ENCODE measurements at regions not wholly inside any gene's neighbourhood (a gene's known extent, or its start where the extent isn't known, plus 50 kb on each side); places are given as distances from the start of the nearest gene placed in this dataset.
"Not testable (repeated sequence)": the region's sequence is repeated elsewhere in the genome, so short reads cannot be mapped to it uniquely, and the experiment has no call there.

DNA sequence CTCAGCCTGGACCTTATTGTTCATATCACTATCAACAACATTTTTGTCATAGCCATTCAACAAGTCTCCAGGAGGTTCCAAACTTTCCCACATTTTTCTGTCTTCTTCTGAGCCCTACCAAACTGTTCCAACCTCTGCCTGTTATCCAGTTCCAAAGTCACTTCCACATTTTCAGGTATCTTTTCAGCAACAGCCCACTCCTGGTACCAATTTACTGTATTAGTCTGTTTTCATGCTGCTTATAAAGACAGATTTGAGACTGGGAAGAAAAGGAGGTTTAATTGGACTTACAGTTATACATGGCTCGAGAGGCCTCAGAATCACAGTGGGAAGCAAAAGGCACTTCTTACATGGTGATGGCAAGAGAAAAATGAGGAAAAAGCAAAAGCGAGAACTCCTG lies 1107.4 kb upstream of the INTU start:
- not testable (repeated sequence) for H3K27me3 ChIP-seq (ENCODE audit: control insufficient read depth in 2 of 2, insufficient read depth in 2 of 2, low read length in 2 of 2); H3K4me1 ChIP-seq (ENCODE audit: control insufficient read depth in 2 of 2, insufficient read depth in 2 of 2, low read length in 2 of 2); H3K9ac ChIP-seq (ENCODE audit: low read depth in 1 of 2, low read length in 2 of 2); H3K4me3 ChIP-seq (ENCODE audit: low read length in 2 of 2); H3K9me3 ChIP-seq (ENCODE audit: control insufficient read depth in 2 of 2, low read length in 2 of 2); H3K27ac ChIP-seq (ENCODE audit: low read depth in 2 of 2, low read length in 2 of 2); H3K36me3 ChIP-seq (ENCODE audit: control insufficient read depth in 2 of 2, insufficient read depth in 2 of 2, low read length in 2 of 2)

DNA sequence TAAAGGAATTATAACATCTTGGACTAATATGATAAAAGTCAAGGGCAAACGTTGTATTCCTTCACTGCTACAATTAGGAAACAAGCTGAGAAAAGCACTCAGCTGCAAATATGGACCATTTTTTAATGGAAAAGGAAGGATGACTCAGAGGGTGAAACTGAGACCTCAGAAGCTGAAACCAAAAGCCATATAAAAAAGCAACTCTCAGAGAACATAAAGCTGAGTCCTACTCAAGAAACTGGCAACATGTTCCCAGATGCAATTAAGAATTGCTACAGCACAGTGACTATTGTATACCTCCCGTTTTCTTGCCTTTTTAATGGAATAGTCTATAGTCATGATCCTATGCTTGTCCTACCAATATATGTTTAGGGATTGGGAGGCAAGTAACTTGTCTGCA lies 1106.4 kb upstream of the INTU start:
- H3K27me3 ChIP-seq (ENCODE audit: control insufficient read depth in 2 of 2, insufficient read depth in 2 of 2, low read length in 2 of 2): no peaks in the 10 kb centered on the region
- H3K27ac ChIP-seq (ENCODE audit: low read depth in 2 of 2, low read length in 2 of 2): no peak overlapping the region
- H3K9me3 ChIP-seq (ENCODE audit: control insufficient read depth in 2 of 2, low read length in 2 of 2): peaks cover 0 to 3% of the 10 kb centered on the region in 2 donors
- H3K9ac ChIP-seq (ENCODE audit: low read depth in 1 of 2, low read length in 2 of 2): no peak overlapping the region
- H3K36me3 ChIP-seq (ENCODE audit: control insufficient read depth in 2 of 2, insufficient read depth in 2 of 2, low read length in 2 of 2): no peaks in the 10 kb centered on the region
- H3K4me3 ChIP-seq (ENCODE audit: low read length in 2 of 2): no peak overlapping the region
- H3K4me1 ChIP-seq (ENCODE audit: control insufficient read depth in 2 of 2, insufficient read depth in 2 of 2, low read length in 2 of 2): no peaks in the 10 kb centered on the region

DNA sequence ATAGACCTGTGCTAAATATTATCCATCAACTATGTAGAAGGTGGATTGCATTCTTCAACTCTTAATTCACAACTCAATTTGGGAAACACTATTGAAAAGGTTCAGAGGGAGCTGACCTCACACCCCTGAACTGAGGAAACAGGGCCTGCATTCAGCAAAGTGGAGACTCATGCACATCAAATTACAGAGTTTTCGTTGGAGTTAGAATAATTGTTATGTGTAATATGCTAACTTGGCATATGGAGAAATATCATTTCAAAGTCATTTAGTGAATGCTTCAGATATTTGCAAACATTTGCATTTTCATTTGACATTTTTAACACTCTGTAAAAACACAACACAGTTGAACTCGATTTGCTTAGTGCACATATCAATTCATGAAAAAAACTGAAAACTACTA lies 1102.8 kb upstream of the INTU start:
- peaks cover 0 to 3% of the 10 kb centered on the region in 2 donors for H3K9me3 ChIP-seq (ENCODE audit: control insufficient read depth in 2 of 2, low read length in 2 of 2)
- H3K4me1 ChIP-seq (ENCODE audit: control insufficient read depth in 2 of 2, insufficient read depth in 2 of 2, low read length in 2 of 2): no peaks in the 10 kb centered on the region
- H3K27me3 ChIP-seq (ENCODE audit: control insufficient read depth in 2 of 2, insufficient read depth in 2 of 2, low read length in 2 of 2): no peaks in the 10 kb centered on the region
- H3K4me3 ChIP-seq (ENCODE audit: low read length in 2 of 2): no peak overlapping the region
- H3K36me3 ChIP-seq (ENCODE audit: control insufficient read depth in 2 of 2, insufficient read depth in 2 of 2, low read length in 2 of 2): no peaks in the 10 kb centered on the region
- H3K27ac ChIP-seq (ENCODE audit: low read depth in 2 of 2, low read length in 2 of 2): no peak overlapping the region
- H3K9ac ChIP-seq (ENCODE audit: low read depth in 1 of 2, low read length in 2 of 2): no peak overlapping the region

DNA sequence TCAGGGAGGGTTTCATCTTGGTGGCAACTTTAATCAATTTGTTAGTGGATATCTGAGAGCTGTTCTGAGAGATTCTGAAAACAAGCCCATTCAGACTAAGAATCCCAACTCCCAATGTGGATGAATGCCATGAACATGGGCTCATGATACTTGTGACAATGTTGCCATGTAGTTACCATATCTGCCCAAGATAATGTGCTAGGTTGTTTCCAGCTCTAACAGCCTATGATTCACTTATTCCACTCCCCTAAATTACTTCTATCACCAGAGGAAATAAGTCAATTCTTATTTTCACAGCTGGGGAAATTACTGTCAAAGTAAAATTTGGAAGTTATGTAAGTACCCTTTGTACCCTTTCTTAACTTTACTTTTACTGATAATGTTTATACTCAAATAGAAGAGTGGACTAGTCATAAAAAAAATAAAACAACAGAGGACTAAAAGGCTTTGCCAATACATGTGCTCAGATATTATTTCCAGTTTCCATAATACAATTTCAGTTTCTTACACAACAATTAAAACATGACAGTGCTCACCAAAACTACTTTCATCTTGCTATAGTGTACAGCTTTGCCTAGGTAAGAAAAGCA lies 1101.7 kb upstream of the INTU start:
- no peaks in the 10 kb centered on the region for H3K27me3 ChIP-seq (ENCODE audit: control insufficient read depth in 2 of 2, insufficient read depth in 2 of 2, low read length in 2 of 2)
- no peak overlapping the region for H3K9ac ChIP-seq (ENCODE audit: low read depth in 1 of 2, low read length in 2 of 2)
- no peak overlapping the region for H3K4me3 ChIP-seq (ENCODE audit: low read length in 2 of 2)
- no peak overlapping the region for H3K27ac ChIP-seq (ENCODE audit: low read depth in 2 of 2, low read length in 2 of 2)
- H3K4me1 ChIP-seq (ENCODE audit: control insufficient read depth in 2 of 2, insufficient read depth in 2 of 2, low read length in 2 of 2): no peaks in the 10 kb centered on the region
- no peaks in the 10 kb centered on the region for H3K36me3 ChIP-seq (ENCODE audit: control insufficient read depth in 2 of 2, insufficient read depth in 2 of 2, low read length in 2 of 2)
- H3K9me3 ChIP-seq (ENCODE audit: control insufficient read depth in 2 of 2, low read length in 2 of 2): peaks cover under 1 to 3% of the 10 kb centered on the region in 2 donors

DNA sequence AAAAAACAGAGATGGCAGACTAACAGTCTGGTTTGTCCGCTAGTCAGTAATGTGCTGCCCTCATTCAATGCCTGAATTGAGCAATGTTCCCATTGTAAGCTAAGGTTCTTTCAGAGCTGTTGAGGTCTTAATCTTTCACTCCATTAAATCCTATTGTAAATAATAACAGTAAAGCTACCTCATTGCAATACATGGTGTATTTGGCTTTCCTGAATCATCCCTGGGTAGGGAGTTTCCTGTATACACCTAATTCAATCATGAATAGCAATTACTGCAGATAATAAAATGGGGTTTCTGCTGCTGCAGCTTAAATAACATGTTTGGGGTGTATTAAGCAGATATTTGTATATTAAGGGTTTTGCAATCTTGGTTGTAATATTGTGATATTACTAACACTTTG lies 1100.2 kb upstream of the INTU start:
- H3K9me3 ChIP-seq (ENCODE audit: control insufficient read depth in 2 of 2, low read length in 2 of 2): peaks cover 0 to 3% of the 10 kb centered on the region in 2 donors
- no peak overlapping the region for H3K9ac ChIP-seq (ENCODE audit: low read depth in 1 of 2, low read length in 2 of 2)
- no peak overlapping the region for H3K27ac ChIP-seq (ENCODE audit: low read depth in 2 of 2, low read length in 2 of 2)
- H3K36me3 ChIP-seq (ENCODE audit: control insufficient read depth in 2 of 2, insufficient read depth in 2 of 2, low read length in 2 of 2): no peaks in the 10 kb centered on the region
- no peaks in the 10 kb centered on the region for H3K4me1 ChIP-seq (ENCODE audit: control insufficient read depth in 2 of 2, insufficient read depth in 2 of 2, low read length in 2 of 2)
- no peak overlapping the region for H3K4me3 ChIP-seq (ENCODE audit: low read length in 2 of 2)
- no peaks in the 10 kb centered on the region for H3K27me3 ChIP-seq (ENCODE audit: control insufficient read depth in 2 of 2, insufficient read depth in 2 of 2, low read length in 2 of 2)

DNA sequence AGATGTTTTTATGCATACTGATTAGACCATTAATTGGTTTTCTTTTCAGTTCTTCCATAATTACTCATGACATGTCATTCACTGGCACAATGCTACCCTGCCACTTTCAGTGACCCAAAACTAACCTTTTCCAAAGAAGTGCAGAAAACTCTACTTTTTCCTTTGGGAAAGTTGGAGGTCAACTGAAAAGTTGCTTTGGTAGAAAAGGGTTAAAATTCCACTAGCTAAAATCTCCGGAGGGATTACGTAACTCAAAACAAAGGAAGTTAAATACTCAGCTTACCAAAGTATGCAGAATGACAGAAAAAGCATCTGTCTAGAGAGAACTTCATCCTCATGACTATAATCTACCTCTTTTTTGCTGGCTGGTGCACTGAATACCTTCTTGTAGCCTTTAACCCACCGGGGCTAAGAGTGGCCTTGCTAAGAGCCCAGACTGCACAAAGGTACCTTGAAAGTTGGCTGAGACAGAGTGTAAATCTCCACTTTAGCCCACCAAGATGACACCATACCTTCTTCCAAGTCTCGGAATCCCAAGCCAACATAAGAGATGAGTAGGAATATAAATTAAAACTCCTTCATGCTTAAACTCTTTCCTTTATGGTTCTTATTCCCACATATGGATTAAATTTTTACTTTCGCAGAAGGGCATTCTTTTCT lies 1099.5 kb upstream of the INTU start:
- no peak overlapping the region for H3K27ac ChIP-seq (ENCODE audit: low read depth in 2 of 2, low read length in 2 of 2)
- H3K4me3 ChIP-seq (ENCODE audit: low read length in 2 of 2): no peak overlapping the region
- peaks cover 0 to 3% of the 10 kb centered on the region in 2 donors for H3K9me3 ChIP-seq (ENCODE audit: control insufficient read depth in 2 of 2, low read length in 2 of 2)
- H3K9ac ChIP-seq (ENCODE audit: low read depth in 1 of 2, low read length in 2 of 2): no peak overlapping the region
- H3K4me1 ChIP-seq (ENCODE audit: control insufficient read depth in 2 of 2, insufficient read depth in 2 of 2, low read length in 2 of 2): no peaks in the 10 kb centered on the region
- no peaks in the 10 kb centered on the region for H3K36me3 ChIP-seq (ENCODE audit: control insufficient read depth in 2 of 2, insufficient read depth in 2 of 2, low read length in 2 of 2)
- no peaks in the 10 kb centered on the region for H3K27me3 ChIP-seq (ENCODE audit: control insufficient read depth in 2 of 2, insufficient read depth in 2 of 2, low read length in 2 of 2)

DNA sequence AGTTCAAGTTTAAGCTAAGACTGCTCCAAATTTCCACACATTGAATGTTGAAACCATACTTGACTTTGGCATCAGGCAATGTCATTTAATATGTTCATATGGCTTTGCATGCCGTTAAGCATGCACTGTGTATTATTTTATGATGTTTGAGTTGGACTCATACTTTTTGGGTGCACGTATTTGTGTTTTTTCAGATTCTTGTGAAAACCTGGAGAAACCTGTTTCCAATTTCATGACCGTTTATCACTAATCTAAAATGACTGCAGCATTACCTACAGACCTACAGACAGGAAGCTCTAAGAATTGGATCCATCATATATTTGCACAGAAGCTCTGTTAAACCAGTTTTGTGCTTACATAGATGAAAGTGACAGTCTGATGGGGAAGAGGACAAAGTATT lies 1093.0 kb upstream of the INTU start:
- Histone ChIP-seq H3K27me3 (ENCODE audit: control insufficient read depth in 2 of 2, insufficient read depth in 2 of 2, low read length in 2 of 2) (no peaks in the 10 kb centered on the region), H3K36me3 (ENCODE audit: control insufficient read depth in 2 of 2, insufficient read depth in 2 of 2, low read length in 2 of 2) (no peaks in the 10 kb centered on the region), H3K4me3 (ENCODE audit: low read length in 2 of 2) (no peak overlapping the region), H3K4me1 (ENCODE audit: control insufficient read depth in 2 of 2, insufficient read depth in 2 of 2, low read length in 2 of 2) (no peaks in the 10 kb centered on the region), H3K27ac (ENCODE audit: low read depth in 2 of 2, low read length in 2 of 2) (no peak overlapping the region), H3K9ac (ENCODE audit: low read depth in 1 of 2, low read length in 2 of 2) (no peak overlapping the region), H3K9me3 (ENCODE audit: control insufficient read depth in 2 of 2, low read length in 2 of 2) (peaks cover 0 to 3% of the 10 kb centered on the region in 2 donors)

DNA sequence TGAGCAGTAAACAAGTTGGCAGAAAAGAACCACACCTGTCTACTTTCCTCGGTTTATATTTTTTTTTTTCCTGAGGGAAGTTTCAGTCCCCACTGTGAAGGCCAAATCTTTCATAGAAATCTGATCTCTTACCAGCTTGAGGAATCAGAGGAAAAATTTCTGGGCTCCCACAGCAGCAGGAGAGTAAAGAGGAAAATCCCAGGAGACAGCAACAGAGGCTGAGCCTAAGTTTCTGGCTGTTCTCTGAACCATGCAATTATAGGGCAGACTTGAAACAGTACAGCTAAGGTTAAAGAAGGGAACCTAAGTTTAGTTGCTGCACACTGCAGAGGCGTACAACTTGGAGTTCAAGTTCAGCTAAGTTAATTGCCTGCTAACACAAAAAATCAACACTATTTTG lies 1090.9 kb upstream of the INTU start:
- Histone ChIP-seq H3K36me3 (ENCODE audit: control insufficient read depth in 2 of 2, insufficient read depth in 2 of 2, low read length in 2 of 2) (no peaks in the 10 kb centered on the region), H3K27me3 (ENCODE audit: control insufficient read depth in 2 of 2, insufficient read depth in 2 of 2, low read length in 2 of 2) (no peaks in the 10 kb centered on the region), H3K4me3 (ENCODE audit: low read length in 2 of 2) (no peak overlapping the region), H3K9me3 (ENCODE audit: control insufficient read depth in 2 of 2, low read length in 2 of 2) (no peaks in the 10 kb centered on the region), H3K4me1 (ENCODE audit: control insufficient read depth in 2 of 2, insufficient read depth in 2 of 2, low read length in 2 of 2) (no peaks in the 10 kb centered on the region), H3K9ac (ENCODE audit: low read depth in 1 of 2, low read length in 2 of 2) (no peak overlapping the region), H3K27ac (ENCODE audit: low read depth in 2 of 2, low read length in 2 of 2) (no peak overlapping the region)

DNA sequence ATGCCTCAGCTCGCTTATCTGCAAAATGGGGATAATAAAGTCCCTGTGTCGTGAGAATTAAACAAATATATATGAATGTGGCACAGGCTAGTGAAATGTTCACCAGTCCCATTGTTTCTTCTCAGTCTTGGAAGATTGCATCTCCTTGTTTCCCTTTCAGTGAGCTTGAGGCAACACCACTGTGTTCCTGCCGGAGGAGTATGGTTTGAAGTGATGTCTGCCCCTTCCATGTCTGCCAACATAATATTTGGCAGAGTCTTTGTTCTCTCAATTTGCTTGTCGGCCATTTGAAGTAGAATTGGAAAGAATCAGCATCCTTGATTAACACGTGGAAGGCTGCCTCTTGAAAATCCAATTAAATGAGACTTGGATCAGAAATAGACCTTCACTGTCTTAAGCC lies 1088.5 kb upstream of the INTU start:
- Histone ChIP-seq H3K4me3 (ENCODE audit: low read length in 2 of 2) (no peak overlapping the region), H3K27me3 (ENCODE audit: control insufficient read depth in 2 of 2, insufficient read depth in 2 of 2, low read length in 2 of 2) (no peaks in the 10 kb centered on the region), H3K36me3 (ENCODE audit: control insufficient read depth in 2 of 2, insufficient read depth in 2 of 2, low read length in 2 of 2) (no peaks in the 10 kb centered on the region), H3K4me1 (ENCODE audit: control insufficient read depth in 2 of 2, insufficient read depth in 2 of 2, low read length in 2 of 2) (no peaks in the 10 kb centered on the region), H3K9me3 (ENCODE audit: control insufficient read depth in 2 of 2, low read length in 2 of 2) (no peaks in the 10 kb centered on the region), H3K9ac (ENCODE audit: low read depth in 1 of 2, low read length in 2 of 2) (no peak overlapping the region), H3K27ac (ENCODE audit: low read depth in 2 of 2, low read length in 2 of 2) (no peak overlapping the region)

DNA sequence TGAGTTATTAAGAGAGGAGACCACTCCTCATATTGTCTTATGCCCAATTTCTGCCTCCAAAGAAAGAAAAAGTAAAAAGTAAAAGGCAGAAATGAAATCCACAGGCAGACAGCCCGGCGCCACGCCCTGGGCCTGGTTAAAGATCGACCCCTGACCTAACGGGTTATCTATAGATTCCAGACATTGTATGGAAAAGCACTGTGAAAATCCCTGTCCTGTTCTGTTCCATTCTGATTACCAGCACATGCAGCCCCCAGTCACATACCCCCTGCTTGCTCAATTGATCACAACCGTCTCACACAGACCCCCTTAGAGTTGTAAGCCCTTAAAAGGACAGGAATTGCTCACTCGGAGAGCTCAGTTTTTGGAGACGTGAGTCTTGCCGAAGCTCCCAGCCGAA lies 1086.6 kb upstream of the INTU start:
- not testable (repeated sequence) for H3K4me3 ChIP-seq (ENCODE audit: low read length in 2 of 2); H3K27me3 ChIP-seq (ENCODE audit: control insufficient read depth in 2 of 2, insufficient read depth in 2 of 2, low read length in 2 of 2); H3K4me1 ChIP-seq (ENCODE audit: control insufficient read depth in 2 of 2, insufficient read depth in 2 of 2, low read length in 2 of 2); H3K36me3 ChIP-seq (ENCODE audit: control insufficient read depth in 2 of 2, insufficient read depth in 2 of 2, low read length in 2 of 2); H3K9me3 ChIP-seq (ENCODE audit: control insufficient read depth in 2 of 2, low read length in 2 of 2); H3K27ac ChIP-seq (ENCODE audit: low read depth in 2 of 2, low read length in 2 of 2); H3K9ac ChIP-seq (ENCODE audit: low read depth in 1 of 2, low read length in 2 of 2)

Data from mucosa of rectum (tissue), 2 donors.